C4-2B (cell line): ENCODE measurements at regions not wholly inside any gene's neighbourhood (a gene's known extent, or its start where the extent isn't known, plus 50 kb on each side); places are given as distances from the start of the nearest gene placed in this dataset.
"Not testable (repeated sequence)": the region's sequence is repeated elsewhere in the genome, so short reads cannot be mapped to it uniquely, and the experiment has no call there.

Experiments used
- H3K27ac ChIP-seq: fragments of 450-650 bp; 2 replicates; pipeline ENCODE4 v1.5.1; 2017
- CTCF ChIP-seq: fragments of 450-650 bp; conservative IDR thresholded peaks from 2 replicates; pipeline ENCODE4 v1.5.1; 2017; ENCODE audit warnings: mild to moderate bottlenecking
- ZFX ChIP-seq: fragments of 450-650 bp; IDR thresholded peaks from 2 replicates; pipeline ENCODE4 v1.6.1; 2017

- no peak for TF ChIP-seq ZFX
- TF ChIP-seq CTCF = no peak
- no peak overlapping the region for H3K27ac ChIP-seq
Observed at GRCh38 chr5:91245871-91246270, 137.2 kb downstream of the ARRDC3 start.

DNA sequence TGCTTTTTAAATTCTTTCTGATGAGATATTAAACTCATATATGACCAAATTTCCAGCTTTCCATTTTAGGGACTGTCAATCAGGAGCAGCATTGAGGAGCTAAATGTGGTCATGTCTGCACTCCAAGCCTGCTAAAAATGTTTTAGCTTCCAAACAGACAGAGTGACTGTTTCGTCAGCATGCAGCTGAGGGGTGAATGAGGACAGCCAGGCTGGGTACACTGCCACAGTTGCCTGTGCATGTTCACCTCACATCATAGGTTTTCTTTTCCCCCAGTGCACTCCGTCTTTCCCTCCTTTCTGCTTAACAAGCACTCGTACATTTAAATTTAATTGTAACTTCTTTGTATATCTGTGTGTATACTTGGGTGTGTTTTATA is 138.1 kb downstream of the ARRDC3 start:
- TF ChIP-seq ZFX = no peak
- TF ChIP-seq CTCF = no peak
- no peak overlapping the region for H3K27ac ChIP-seq

DNA sequence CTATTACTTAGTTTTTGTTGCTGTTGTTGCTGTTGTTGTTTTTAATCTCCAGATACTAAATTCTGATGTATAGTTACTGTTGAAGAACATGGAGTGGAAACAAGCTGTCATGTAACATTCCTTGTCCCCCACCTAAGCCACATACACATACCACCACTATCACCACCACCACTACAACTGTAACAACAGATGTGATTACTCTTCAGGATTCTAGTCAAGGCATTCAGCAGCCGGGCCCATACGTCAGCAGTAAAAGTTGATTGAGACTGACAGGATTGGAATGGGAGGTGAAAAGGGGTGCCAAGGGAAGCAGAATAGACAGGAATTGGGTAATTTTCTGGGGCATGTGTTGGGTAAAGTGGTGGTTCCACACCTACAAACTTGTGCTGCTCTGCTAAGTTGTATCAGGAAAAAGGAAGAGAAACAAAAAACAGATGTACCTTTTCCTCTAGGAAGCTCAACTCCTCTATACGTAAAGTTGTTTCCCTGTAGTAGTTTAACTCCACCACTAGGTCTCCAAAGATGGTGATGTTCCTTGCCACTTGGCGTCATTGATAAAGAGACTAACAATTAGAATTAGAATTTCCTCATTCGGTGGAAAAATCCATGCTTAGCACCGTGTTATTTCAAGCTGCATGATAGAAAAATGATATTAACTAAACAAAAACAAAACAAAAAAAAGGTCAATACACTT is 138.6 kb downstream of the ARRDC3 start:
- no peak overlapping the region for H3K27ac ChIP-seq
- TF ChIP-seq CTCF (no peak), ZFX (no peak)

DNA sequence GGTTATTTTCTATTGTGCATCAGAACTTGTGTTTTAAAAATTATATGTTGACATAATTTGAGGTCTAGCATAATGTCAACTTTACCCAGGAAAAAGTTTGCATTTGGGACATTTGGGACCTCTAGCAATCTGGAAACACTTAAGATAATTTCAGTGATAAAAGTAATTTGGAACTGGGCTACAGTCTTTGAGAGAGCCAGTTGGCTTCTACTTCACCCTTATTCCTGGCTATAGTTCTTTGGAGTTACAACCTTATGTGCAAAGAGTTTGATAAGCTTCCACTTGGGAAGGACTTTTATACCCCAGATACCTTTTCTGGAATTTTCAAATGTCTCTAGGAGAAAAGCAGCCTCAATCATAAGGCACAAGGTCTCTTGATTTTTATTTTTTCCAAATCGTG is 139.3 kb downstream of the ARRDC3 start:
- no peak overlapping the region for H3K27ac ChIP-seq
- TF ChIP-seq ZFX = no peak
- no peak for TF ChIP-seq CTCF

- no peak for TF ChIP-seq CTCF
- no peak for TF ChIP-seq ZFX
- H3K27ac ChIP-seq = no peak overlapping the region
Observed at GRCh38 chr5:91243286-91243685, 139.8 kb downstream of the ARRDC3 start.

DNA sequence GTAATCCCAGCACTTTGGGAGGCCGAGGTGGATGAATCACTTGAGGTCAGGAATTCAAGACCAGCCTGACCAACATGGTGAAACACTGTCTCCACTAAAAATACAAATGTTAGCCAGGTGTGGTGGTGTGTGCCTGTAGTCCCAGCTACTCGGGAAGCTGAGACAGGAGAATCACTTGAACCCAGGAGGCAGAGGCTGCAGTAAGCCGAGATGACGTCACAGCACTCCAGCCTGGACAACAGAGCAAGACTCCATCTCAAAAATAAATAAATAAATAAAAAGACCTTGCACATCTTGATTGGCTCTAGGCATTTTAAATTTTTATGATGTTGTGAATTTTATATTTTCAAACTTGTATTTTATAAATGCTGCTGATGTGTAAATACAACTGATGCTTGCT is 141.7 kb downstream of the ARRDC3 start:
- H3K27ac ChIP-seq = not testable (repeated sequence)

- TF ChIP-seq ZFX = no peak
- TF ChIP-seq CTCF = no peak
- H3K27ac ChIP-seq = no peak overlapping the region
Observed at GRCh38 chr5:91240175-91240574, 142.9 kb downstream of the ARRDC3 start.

DNA sequence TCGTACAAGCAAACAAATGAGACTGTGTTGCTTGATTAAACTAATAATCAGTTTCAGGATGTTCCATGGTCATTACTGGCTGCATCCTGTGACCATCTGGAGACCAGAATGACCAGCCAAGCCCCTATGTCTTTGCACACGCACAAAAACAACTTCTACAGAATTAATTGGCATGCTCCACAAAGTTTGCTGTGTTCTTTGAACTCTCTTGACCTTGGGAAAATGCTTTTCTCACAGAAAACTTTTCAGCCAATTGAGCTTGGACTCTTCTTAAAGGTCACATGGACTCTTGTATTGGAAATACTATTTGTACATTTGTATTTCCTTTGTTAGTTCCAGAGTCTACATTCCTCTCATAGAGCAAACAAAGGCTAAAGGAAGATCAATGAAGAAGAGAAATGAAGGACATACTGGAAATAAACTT is 147.8 kb downstream of the ARRDC3 start:
- TF ChIP-seq CTCF (no peak), ZFX (no peak)
- H3K27ac ChIP-seq = peak overlapping the region; percentile 58; the same call in 1 of the 2 replicates
